Osteoblast (primary cell): ENCODE measurements at regions not wholly inside any gene's neighbourhood (a gene's known extent, or its start where the extent isn't known, plus 50 kb on each side); places are given as distances from the start of the nearest gene placed in this dataset.
A peak's percentile ranks its signal among the peaks of the same experiment; 100 is the strongest.

Source experiments
- DNase-seq: peaks from one replicate; pipeline ENCODE4 v3.0.0; 2011; ENCODE audit warnings: low spot score, mixed read lengths; ENCODE audit not compliant: insufficient read length; ENCODE audit errors: missing footprints
- H2AFZ ChIP-seq: 2 replicates; pipeline ENCODE4 v1.6.0; 2011; ENCODE audit warnings: mild to moderate bottlenecking, low read length
- H3K27ac ChIP-seq: 2 replicates; pipeline ENCODE4 v1.5.1; 2011; ENCODE audit warnings: mild to moderate bottlenecking, low read depth, low read length, moderate library complexity
- H3K27me3 ChIP-seq: 2 replicates; pipeline ENCODE4 v1.6.0; 2012; ENCODE audit warnings: mild to moderate bottlenecking, control low read depth, inconsistent platforms, low read length, moderate library complexity; ENCODE audit not compliant: insufficient read depth
- H3K36me3 ChIP-seq: 2 replicates; pipeline ENCODE4 v1.5.1; 2011; ENCODE audit warnings: mild to moderate bottlenecking, low read length, control low read depth, moderate library complexity; ENCODE audit not compliant: insufficient read depth
- H3K4me1 ChIP-seq: 2 replicates; pipeline ENCODE4 v1.5.1; 2011; ENCODE audit warnings: mild to moderate bottlenecking, low read length, control low read depth, moderate library complexity; ENCODE audit not compliant: insufficient read depth
- H3K4me2 ChIP-seq: 2 replicates; pipeline ENCODE4 v1.6.0; 2011; ENCODE audit warnings: mild to moderate bottlenecking, low read length; ENCODE audit not compliant: insufficient read depth
- H3K4me3 ChIP-seq: fragments of 200-600 bp; sonication (generic); 3 replicates; pipeline ENCODE4 v1.5.1; 2012; ENCODE audit warnings: mild to moderate bottlenecking, low read length, inconsistent platforms; ENCODE audit not compliant: insufficient read depth
- H3K79me2 ChIP-seq: 2 replicates; pipeline ENCODE4 v1.6.0; 2012; ENCODE audit warnings: mild to moderate bottlenecking, low read length, control low read depth, inconsistent platforms; ENCODE audit not compliant: insufficient read depth
- H3K9me3 ChIP-seq: 2 replicates; pipeline ENCODE4 v1.5.1; 2011; ENCODE audit warnings: low read depth, low read length, control low read depth
- H4K20me1 ChIP-seq: 2 replicates; pipeline ENCODE4 v1.6.0; 2012; ENCODE audit warnings: mild to moderate bottlenecking, low read length, control low read depth; ENCODE audit not compliant: insufficient read depth
- CTCF ChIP-seq: IDR thresholded peaks from 2 replicates; pipeline ENCODE4 v1.5.1; 2011; ENCODE audit warnings: mild to moderate bottlenecking, low read depth, low read length, moderate library complexity; ENCODE audit errors: extremely low read depth

DNA sequence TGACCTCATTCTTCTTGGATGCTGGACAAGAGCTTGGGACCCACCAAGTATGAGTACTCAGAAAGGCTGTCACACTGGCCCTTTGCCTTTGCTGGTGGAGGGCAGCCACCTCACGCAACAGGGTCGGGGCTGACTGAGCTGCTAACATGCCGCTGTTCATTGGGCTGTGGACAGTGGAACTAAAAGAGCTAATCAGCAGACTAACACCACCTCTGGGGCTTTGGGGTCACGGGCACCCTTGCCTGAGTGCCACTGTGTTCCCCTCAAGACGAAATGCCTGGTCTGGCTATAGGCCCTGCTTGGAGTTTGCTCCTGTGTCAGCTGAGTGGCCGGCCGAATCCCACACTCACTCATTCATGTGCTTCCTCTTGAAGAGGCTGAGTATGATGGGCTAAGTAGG, 559.6 kb downstream of the SPRY1 start:
- Histone ChIP-seq H3K4me2 (no peak overlapping the region), H3K4me1 (no peaks in the 10 kb centered on the region), H2AFZ (no peak overlapping the region), H3K27ac (no peak overlapping the region), H3K27me3 (no peaks in the 10 kb centered on the region), H4K20me1 (no peaks in the 10 kb centered on the region), H3K9me3 (no peaks in the 10 kb centered on the region), H3K4me3 (no peak overlapping the region), H3K79me2 (no peaks in the 10 kb centered on the region), H3K36me3 (no peaks in the 10 kb centered on the region)
- TF ChIP-seq CTCF: no peak
- no peak for DNase-seq

GRCh38 chr4:123966990-123967769, 570.6 kb downstream of the SPRY1 start:
- no peak for TF ChIP-seq CTCF
- Histone ChIP-seq H3K9me3 (no peaks in the 10 kb centered on the region), H3K36me3 (no peaks in the 10 kb centered on the region), H3K4me1 (no peaks in the 10 kb centered on the region), H3K79me2 (no peaks in the 10 kb centered on the region), H3K27ac (no peak overlapping the region), H4K20me1 (no peaks in the 10 kb centered on the region), H3K4me3 (no peak overlapping the region), H2AFZ (peak overlapping the region; percentile 62), H3K27me3 (no peaks in the 10 kb centered on the region), H3K4me2 (no peak overlapping the region)
- no peak for DNase-seq

- Histone ChIP-seq H3K4me2 (no peak overlapping the region), H2AFZ (no peak overlapping the region), H3K27me3 (no peaks in the 10 kb centered on the region), H4K20me1 (no peaks in the 10 kb centered on the region), H3K79me2 (no peaks in the 10 kb centered on the region), H3K9me3 (no peaks in the 10 kb centered on the region), H3K36me3 (no peaks in the 10 kb centered on the region), H3K4me1 (no peaks in the 10 kb centered on the region), H3K27ac (no peak overlapping the region), H3K4me3 (no peak overlapping the region)
- no peak for TF ChIP-seq CTCF
- peak; percentile 14 for DNase-seq
Measured at GRCh38 chr4:123972031-123972430, 575.4 kb downstream of the SPRY1 start.

- Histone ChIP-seq H3K9me3 (no peaks in the 10 kb centered on the region), H3K4me2 (no peak overlapping the region), H3K27me3 (no peaks in the 10 kb centered on the region), H2AFZ (no peak overlapping the region), H3K27ac (no peak overlapping the region), H3K79me2 (no peaks in the 10 kb centered on the region), H3K4me1 (no peaks in the 10 kb centered on the region), H4K20me1 (no peaks in the 10 kb centered on the region), H3K36me3 (no peaks in the 10 kb centered on the region), H3K4me3 (no peak overlapping the region)
- no peak for TF ChIP-seq CTCF
- no peak for DNase-seq
Measured at GRCh38 chr4:123974386-123975149, 578.0 kb downstream of the SPRY1 start.
